NOMO-1 treated with dmso at 0.1 percent for 144 hours (cell line): ENCODE measurements at regions not wholly inside any gene's neighbourhood (a gene's known extent, or its start where the extent isn't known, plus 50 kb on each side); places are given as distances from the start of the nearest gene placed in this dataset.

ENCODE experiments used
- DNase-seq: peaks from one replicate; lab custom pipeline; 2025; ENCODE audit not compliant: unreplicated experiment; lab: John Stamatoyannopoulos, UW

GRCh38 chr12:77153706-77154105 lies 88.3 kb upstream of the E2F7 start:
- DNase-seq = no peak

- no peak for DNase-seq
Measured at GRCh38 chr12:77152623-77153193, 87.3 kb upstream of the E2F7 start.

- no peak for DNase-seq
Measured at GRCh38 chr12:77151030-77151429, 85.7 kb upstream of the E2F7 start.

DNA sequence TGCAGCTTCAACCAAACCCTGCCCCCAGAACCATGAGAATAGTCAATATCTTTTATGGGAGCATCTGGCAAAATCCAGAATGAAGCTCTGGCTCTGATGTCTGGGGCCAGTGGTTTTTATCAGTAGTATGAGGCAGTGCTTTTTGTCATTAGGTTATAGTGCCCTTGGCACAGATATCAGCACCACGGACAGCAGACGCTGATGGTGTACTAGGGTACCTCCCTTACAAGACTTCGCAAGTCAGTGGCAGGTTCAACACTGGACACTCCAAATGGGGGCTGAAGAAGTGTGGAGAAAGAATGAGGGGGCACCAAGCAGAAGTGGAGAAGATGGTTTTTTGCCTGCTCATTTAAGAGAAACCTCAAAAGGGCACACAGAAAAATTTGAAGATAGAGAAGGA lies 68.2 kb upstream of the E2F7 start:
- DNase-seq = no peak

GRCh38 chr12:77131977-77132490 lies 66.7 kb upstream of the E2F7 start:
- DNase-seq = no peak

DNA sequence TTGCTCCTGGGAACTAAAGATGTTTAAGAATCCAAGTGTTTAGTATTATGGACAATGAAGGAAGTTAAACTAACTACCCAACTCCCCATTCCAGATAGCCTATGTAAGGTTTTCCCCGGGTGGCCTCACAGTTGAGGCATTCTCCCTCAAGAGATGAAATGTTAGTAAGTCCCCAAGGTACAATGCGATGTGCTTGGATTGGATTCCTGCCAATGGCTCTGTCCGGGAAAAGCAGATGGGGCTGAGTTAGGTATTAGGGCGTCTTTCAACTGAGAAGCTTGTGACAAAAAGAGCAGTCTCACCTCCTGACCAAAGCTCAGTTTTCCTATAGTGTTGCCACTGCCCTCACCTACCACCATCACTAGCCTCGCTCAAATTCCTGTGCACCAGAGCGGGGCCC lies 64.8 kb upstream of the E2F7 start:
- DNase-seq = no peak

GRCh38 chr12:77124767-77125166 lies 59.4 kb upstream of the E2F7 start:
- DNase-seq = no peak

DNA sequence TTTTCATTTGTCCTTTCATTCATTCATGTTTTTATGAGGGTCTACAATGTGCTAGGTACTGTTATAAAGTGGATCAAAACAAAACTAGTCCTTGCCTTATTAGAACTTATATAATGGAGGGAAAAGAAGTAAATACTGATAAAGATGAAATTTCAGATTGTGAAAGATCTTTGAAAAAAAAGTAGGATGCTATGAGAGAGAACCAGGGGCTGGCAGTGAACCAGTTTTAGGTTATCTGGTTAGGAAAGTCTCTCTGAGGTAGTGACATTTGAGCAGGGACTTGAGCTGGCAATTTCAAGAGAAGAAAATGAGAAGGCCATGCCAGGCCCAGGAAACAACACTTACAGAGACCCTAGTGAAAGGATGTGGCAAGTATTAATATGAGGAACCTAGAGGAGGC lies 57.3 kb upstream of the E2F7 start:
- no peak for DNase-seq

DNA sequence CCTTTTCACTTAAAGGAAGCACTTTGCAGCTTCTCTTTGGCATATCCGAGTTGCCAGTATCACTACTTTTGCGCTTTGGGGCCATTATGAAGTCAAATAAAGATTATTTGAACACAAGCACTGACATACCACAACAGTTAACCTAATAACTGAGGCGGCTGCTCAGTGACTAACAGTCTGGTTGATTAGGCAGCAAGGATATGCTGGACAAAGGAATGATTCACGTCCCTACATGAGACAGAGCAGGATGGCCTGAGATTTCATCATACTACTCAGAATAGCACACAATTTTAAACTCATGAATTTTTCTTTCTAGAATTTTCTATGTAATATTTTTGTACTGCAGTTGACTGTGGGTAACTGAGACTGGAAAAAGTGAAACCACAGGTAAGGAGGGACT lies 56.9 kb upstream of the E2F7 start:
- DNase-seq = no peak

DNA sequence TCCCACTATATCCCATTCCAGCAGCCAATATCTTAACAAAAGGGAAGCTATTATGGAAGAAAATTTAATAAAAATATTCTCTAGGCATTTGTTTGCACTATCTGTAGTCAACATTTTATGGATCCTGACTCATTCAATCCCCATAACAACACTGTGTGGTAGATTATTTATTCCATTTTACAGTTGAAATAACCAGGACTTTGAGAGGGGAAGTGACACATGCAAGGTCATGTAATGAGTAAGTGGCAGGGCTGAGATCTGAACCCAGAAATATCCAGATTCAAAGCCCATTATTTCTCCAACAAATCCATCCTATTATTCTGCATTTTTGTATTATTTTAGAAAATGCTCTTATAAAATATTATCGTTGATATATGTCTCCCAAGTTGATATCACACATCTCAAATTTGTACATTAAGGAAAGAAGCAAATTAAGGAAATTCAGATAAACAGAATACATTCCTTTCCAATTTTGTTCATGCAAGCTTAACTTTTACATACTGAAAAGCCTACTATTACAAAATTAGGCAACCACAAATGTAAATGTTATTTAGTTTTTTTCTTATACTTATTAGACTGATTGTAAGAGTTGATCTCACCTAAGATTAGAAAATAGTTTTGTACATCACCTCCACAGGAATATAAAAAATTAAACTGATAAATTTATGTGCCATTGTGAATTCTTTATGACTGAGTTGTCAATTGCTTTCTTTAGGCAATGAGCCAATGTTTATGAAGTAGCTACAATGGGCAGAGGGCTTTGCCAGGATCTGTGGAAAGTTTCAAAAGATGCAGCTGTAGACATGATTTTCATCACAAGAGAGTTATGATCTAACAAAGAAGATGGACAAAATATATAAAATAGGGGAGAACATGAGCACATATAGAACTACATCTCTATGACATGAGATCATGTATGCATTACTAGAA lies 55.1 kb upstream of the E2F7 start:
- DNase-seq = no peak

DNA sequence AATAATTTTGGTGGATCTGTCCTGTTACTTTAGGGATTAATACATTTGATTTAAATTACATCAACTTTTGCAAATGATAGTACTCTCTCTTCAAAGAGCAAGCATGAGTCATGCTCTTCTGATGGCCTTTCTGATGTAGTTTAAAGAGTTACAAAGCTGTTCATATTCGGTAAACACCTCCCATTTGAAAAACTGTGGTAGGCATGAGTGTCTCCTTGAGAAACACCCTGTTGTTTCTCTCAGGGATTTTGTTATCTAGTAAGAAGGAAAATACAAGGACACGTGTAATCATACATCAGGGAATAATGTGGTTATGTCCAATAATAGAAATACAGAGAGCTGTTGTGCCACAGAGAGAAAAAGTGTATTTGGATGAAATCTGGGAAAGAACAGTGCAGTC lies 53.3 kb upstream of the E2F7 start:
- DNase-seq = no peak

DNA sequence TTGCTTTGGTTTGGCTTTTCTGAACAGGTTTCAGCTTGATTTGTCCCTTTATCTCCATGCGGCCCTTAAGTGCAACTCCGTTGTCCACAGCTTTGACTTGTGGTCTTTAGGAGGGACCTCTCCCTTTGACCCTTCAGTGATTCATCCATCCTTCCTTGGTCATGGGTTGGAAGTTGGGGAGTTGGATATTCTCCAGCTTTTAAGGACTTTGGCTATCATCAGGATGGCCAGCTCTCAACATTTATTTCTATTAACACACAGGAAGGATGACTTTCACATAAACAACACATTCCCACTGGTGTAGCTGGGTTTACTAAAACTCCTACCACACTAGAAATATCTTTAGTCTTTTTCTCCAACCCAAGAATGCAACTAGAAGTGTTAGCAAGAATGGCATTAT lies 50.9 kb upstream of the E2F7 start:
- no peak for DNase-seq

DNA sequence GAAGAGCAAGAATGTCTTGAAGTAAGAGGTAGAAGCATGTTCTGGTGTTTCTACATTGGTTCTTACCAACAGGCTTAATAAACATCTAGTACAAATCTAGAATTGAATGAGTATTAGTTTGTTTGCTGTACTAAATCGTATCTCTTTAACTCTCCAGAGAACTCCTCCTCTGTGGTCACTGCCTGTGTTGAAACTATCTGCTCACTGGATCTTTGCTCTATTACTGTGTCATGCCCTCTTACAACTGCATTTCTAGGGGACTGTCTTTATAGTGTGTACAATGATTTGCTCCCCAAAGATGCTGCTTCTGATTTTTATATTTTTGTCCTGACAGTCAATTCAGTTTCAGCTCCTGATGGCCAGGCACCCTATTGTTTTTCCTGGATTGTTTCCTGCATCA lies 50.1 kb upstream of the E2F7 start:
- DNase-seq = no peak
